ENCODE measurements at regions not wholly inside any gene's neighbourhood (a gene's known extent, or its start where the extent isn't known, plus 50 kb on each side); places are given as distances from the start of the nearest gene placed in this dataset.

- TF ChIP-seq CTCF (IDR thresholded peaks at IDR 0.05; ENCODE audit: low read depth, low read length, missing input control) (no peak), YY1 (IDR thresholded peaks at IDR 0.05) (no peak), TAF1 (conservative IDR thresholded peaks at IDR 0.05) (no peak)
These were observed 281.7 kb upstream of the HDAC4 start for GRCh38 chr2:239682518-239682917.

Measured in liver (tissue), 3 donors.